ENCODE measurements at regions not wholly inside any gene's neighbourhood (a gene's known extent, or its start where the extent isn't known, plus 50 kb on each side); places are given as distances from the start of the nearest gene placed in this dataset.

- Histone ChIP-seq H4K20me1 (ENCODE audit: insufficient read depth, low read length) (no peaks in the 10 kb centered on the region), H3K36me3 (replicated peaks; ENCODE audit: low read depth, low read length) (no peaks in the 10 kb centered on the region), H3K27me3 (ENCODE audit: low read depth, low read length) (no peaks in the 10 kb centered on the region), H3K4me3 (ENCODE audit: low read length) (no peak overlapping the region), H3K9ac (ENCODE audit: low read length) (no peak overlapping the region), H3K4me1 (ENCODE audit: low read length) (no peaks in the 10 kb centered on the region), H3K27ac (ENCODE audit: low read length) (no peak overlapping the region), H3K79me2 (ENCODE audit: low read length) (no peaks in the 10 kb centered on the region), H3K9me3 (ENCODE audit: insufficient read depth, low read length) (no peaks in the 10 kb centered on the region), H2AFZ (ENCODE audit: low read depth, low read length) (no peak overlapping the region), H3K4me2 (ENCODE audit: low read length) (no peak overlapping the region)
- TF ChIP-seq, protein P1, sequence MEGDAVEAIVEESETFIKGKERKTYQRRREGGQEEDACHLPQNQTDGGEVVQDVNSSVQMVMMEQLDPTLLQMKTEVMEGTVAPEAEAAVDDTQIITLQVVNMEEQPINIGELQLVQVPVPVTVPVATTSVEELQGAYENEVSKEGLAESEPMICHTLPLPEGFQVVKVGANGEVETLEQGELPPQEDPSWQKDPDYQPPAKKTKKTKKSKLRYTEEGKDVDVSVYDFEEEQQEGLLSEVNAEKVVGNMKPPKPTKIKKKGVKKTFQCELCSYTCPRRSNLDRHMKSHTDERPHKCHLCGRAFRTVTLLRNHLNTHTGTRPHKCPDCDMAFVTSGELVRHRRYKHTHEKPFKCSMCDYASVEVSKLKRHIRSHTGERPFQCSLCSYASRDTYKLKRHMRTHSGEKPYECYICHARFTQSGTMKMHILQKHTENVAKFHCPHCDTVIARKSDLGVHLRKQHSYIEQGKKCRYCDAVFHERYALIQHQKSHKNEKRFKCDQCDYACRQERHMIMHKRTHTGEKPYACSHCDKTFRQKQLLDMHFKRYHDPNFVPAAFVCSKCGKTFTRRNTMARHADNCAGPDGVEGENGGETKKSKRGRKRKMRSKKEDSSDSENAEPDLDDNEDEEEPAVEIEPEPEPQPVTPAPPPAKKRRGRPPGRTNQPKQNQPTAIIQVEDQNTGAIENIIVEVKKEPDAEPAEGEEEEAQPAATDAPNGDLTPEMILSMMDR (IDR thresholded peaks at IDR 0.05; ENCODE audit: low read depth, low read length) = no peak
- no peak for TF ChIP-seq EZH2phosphoT487 (IDR thresholded peaks at IDR 0.05; ENCODE audit: low read depth)
These were observed 131.8 kb upstream of the GALNT5 start for GRCh38 chr2:157125685-157126084.

DNA sequence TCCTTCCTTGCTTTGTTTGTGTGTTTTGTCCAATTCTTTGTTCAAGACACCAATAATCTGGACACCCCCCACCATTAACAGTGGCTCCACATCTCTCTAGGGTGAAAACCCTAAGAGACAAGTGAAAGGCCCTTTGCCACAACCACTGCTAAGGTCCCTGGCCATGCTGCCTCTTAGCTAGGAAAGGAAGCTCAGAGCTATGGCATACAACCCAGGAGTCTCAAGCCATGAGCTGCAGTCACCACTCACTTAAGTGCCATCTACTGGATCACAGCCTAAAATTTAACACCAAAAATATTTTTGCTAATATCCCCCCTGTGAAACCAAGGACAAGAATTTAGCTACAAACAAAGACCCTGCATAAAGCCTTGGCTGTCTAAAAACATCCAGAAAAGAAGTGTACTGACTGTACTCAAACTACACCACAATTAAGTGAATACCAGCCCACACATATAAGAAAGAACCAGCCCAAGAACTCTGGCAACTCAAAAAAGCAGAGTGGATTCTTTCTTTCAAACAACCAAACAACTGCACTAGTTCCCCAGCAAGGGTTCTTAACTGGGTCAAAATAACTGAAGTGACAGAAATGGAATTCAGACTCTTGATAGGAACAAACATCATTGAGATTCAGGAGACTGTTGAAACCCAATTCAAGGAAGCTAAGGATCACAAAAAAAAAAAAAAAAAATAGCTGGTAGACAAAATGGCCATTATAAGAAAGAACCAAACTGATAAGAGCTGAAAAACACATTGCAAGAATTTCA lies 130.1 kb upstream of the GALNT5 start:
- Histone ChIP-seq H3K27me3 (ENCODE audit: low read depth, low read length) (no peaks in the 10 kb centered on the region), H3K4me2 (ENCODE audit: low read length) (no peak overlapping the region), H3K9ac (ENCODE audit: low read length) (no peak overlapping the region), H3K9me3 (ENCODE audit: insufficient read depth, low read length) (no peaks in the 10 kb centered on the region), H3K4me3 (ENCODE audit: low read length) (no peak overlapping the region), H3K4me1 (ENCODE audit: low read length) (no peaks in the 10 kb centered on the region), H4K20me1 (ENCODE audit: insufficient read depth, low read length) (no peaks in the 10 kb centered on the region), H2AFZ (ENCODE audit: low read depth, low read length) (no peak overlapping the region), H3K27ac (ENCODE audit: low read length) (no peak overlapping the region), H3K79me2 (ENCODE audit: low read length) (no peaks in the 10 kb centered on the region), H3K36me3 (replicated peaks; ENCODE audit: low read depth, low read length) (no peaks in the 10 kb centered on the region)
- TF ChIP-seq, protein P1 (IDR thresholded peaks at IDR 0.05; ENCODE audit: low read depth, low read length) = no peak
- no peak for TF ChIP-seq EZH2phosphoT487 (IDR thresholded peaks at IDR 0.05; ENCODE audit: low read depth)

DNA sequence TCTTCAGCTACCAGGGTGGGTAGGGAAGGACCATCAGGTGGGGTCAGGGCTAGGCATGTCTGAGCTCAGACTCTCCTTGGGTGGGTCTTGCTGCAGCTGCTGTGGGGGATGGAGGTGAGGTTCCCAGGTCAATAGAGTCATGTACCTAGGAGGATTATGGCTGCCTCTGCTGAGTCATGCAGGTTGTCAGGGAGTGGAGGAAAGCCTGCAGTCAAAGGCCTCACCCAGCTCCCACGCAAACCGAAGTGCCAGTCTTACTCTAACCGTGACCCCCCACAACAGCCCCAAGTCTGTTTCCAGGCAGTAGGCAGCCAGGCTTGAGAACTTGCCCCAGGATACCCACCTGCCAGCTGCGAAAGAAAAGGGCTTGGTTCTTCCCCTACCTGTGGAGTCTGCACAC lies 113.6 kb upstream of the GALNT5 start:
- no peaks in the 10 kb centered on the region for H3K36me3 ChIP-seq (replicated peaks; ENCODE audit: low read depth, low read length)
- no peaks in the 10 kb centered on the region for H3K27me3 ChIP-seq (ENCODE audit: low read depth, low read length)
- no peak overlapping the region for H3K4me3 ChIP-seq (ENCODE audit: low read length)
- H3K9ac ChIP-seq (ENCODE audit: low read length) = no peak overlapping the region
- no peaks in the 10 kb centered on the region for H4K20me1 ChIP-seq (ENCODE audit: insufficient read depth, low read length)
- TF ChIP-seq, protein P1 (IDR thresholded peaks at IDR 0.05; ENCODE audit: low read depth, low read length) = no peak
- no peak for TF ChIP-seq EZH2phosphoT487 (IDR thresholded peaks at IDR 0.05; ENCODE audit: low read depth)
- no peaks in the 10 kb centered on the region for H3K79me2 ChIP-seq (ENCODE audit: low read length)
- H3K27ac ChIP-seq (ENCODE audit: low read length) = no peak overlapping the region
- H3K4me2 ChIP-seq (ENCODE audit: low read length) = no peak overlapping the region
- H3K4me1 ChIP-seq (ENCODE audit: low read length) = no peaks in the 10 kb centered on the region
- H3K9me3 ChIP-seq (ENCODE audit: insufficient read depth, low read length) = no peaks in the 10 kb centered on the region
- no peak overlapping the region for H2AFZ ChIP-seq (ENCODE audit: low read depth, low read length)

DNA sequence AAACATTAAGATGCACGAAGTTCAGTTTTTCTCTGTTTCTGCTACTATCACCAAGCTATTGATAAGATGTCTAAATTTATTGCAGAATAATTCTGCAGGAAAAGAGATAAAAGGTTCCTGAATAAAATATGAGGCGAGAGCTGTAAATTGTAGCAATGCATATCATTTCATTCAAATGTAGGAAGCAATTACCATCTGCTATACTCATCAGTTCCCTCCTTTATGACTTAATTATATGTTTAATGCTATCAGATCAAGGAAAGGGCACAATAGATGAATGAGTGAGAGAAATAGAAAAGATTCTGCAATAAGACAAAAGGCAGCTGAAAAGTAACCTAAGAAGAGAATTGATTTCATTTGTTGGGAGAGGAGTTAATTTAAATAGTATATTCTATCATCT lies 108.2 kb upstream of the GALNT5 start:
- no peaks in the 10 kb centered on the region for H3K9me3 ChIP-seq (ENCODE audit: insufficient read depth, low read length)
- H3K27me3 ChIP-seq (ENCODE audit: low read depth, low read length) = no peaks in the 10 kb centered on the region
- no peak overlapping the region for H3K4me2 ChIP-seq (ENCODE audit: low read length)
- H3K27ac ChIP-seq (ENCODE audit: low read length) = no peak overlapping the region
- H3K4me3 ChIP-seq (ENCODE audit: low read length) = no peak overlapping the region
- no peak overlapping the region for H2AFZ ChIP-seq (ENCODE audit: low read depth, low read length)
- no peaks in the 10 kb centered on the region for H3K36me3 ChIP-seq (replicated peaks; ENCODE audit: low read depth, low read length)
- peaks cover 10% of the 10 kb centered on the region for H3K4me1 ChIP-seq (ENCODE audit: low read length)
- no peak for TF ChIP-seq EZH2phosphoT487 (IDR thresholded peaks at IDR 0.05; ENCODE audit: low read depth)
- TF ChIP-seq, protein P1 (IDR thresholded peaks at IDR 0.05; ENCODE audit: low read depth, low read length) = no peak
- no peaks in the 10 kb centered on the region for H4K20me1 ChIP-seq (ENCODE audit: insufficient read depth, low read length)
- H3K79me2 ChIP-seq (ENCODE audit: low read length) = no peaks in the 10 kb centered on the region
- H3K9ac ChIP-seq (ENCODE audit: low read length) = no peak overlapping the region
